OCI-LY1 (cell line): ENCODE measurements at regions not wholly inside any gene's neighbourhood (a gene's known extent, or its start where the extent isn't known, plus 50 kb on each side); places are given as distances from the start of the nearest gene placed in this dataset.

Source experiments
- H2AFZ ChIP-seq: fragments of 200-600 bp; sonication (generic), shearing (Covaris generic); 2 replicates; pipeline ENCODE4 v1.6.0; 2014; ENCODE audit warnings: antibody characterized with exemption, mild to moderate bottlenecking, low read length
- H3F3A ChIP-seq: fragments of 200-600 bp; sonication (generic), shearing (Covaris generic); 2 replicates; pipeline ENCODE4 v1.6.0; 2014; ENCODE audit warnings: mild to moderate bottlenecking, antibody characterized with exemption, low read length, moderate library complexity; ENCODE audit not compliant: insufficient read depth
- H3K27ac ChIP-seq: fragments of 200-600 bp; sonication (generic); 2 replicates; pipeline ENCODE4 v1.5.1; 2014; ENCODE audit warnings: low read length, mixed run types, mild to moderate bottlenecking, low read depth; ENCODE audit not compliant: poor library complexity, severe bottlenecking
- H3K27me3 ChIP-seq: fragments of 200-600 bp; sonication (generic); 2 replicates; pipeline ENCODE4 v1.6.0; 2014; ENCODE audit warnings: antibody characterized with exemption, mild to moderate bottlenecking, low read length, moderate library complexity; ENCODE audit not compliant: insufficient read depth
- H3K36me3 ChIP-seq: fragments of 200-600 bp; sonication (generic); 2 replicates; pipeline ENCODE4 v1.6.1; 2014; ENCODE audit warnings: mild to moderate bottlenecking, antibody characterized with exemption, low read length, moderate library complexity, mixed read lengths; ENCODE audit not compliant: insufficient read depth
- H3K4me1 ChIP-seq: fragments of 200-600 bp; sonication (generic); 2 replicates; pipeline ENCODE4 v1.5.1; 2014; ENCODE audit warnings: mild to moderate bottlenecking, low read length, moderate library complexity; ENCODE audit not compliant: insufficient read depth, severe bottlenecking
- H3K4me2 ChIP-seq: fragments of 200-600 bp; sonication (generic), shearing (Covaris generic); 2 replicates; pipeline ENCODE4 v1.6.1; 2014; ENCODE audit warnings: low read length
- H3K4me3 ChIP-seq: fragments of 200-600 bp; sonication (generic); 2 replicates; pipeline ENCODE4 v1.5.1; 2014; ENCODE audit warnings: low read length, low read depth, mild to moderate bottlenecking, mixed read lengths; ENCODE audit not compliant: poor library complexity, severe bottlenecking
- H3K79me2 ChIP-seq: fragments of 200-600 bp; shearing (Covaris generic); 2 replicates; pipeline ENCODE4 v1.6.1; 2016; ENCODE audit warnings: mixed run types, low read length, mixed read lengths; ENCODE audit not compliant: insufficient read depth
- H3K9ac ChIP-seq: fragments of 200-600 bp; sonication (generic), shearing (Covaris generic); 2 replicates; pipeline ENCODE4 v1.6.1; 2014; ENCODE audit warnings: mild to moderate bottlenecking, low read length, mixed read lengths
- H3K9me2 ChIP-seq: fragments of 200-600 bp; sonication (generic), shearing (Covaris generic); 2 replicates; pipeline ENCODE4 v1.6.1; 2014; ENCODE audit warnings: low read depth, mild to moderate bottlenecking, low read length, mixed read lengths
- H3K9me3 ChIP-seq: fragments of 200-600 bp; shearing (Covaris generic); 2 replicates; pipeline ENCODE4 v1.6.1; 2014; ENCODE audit warnings: low read length, mixed read lengths
- H4K20me1 ChIP-seq: fragments of 200-600 bp; sonication (generic), shearing (Covaris generic); 2 replicates; pipeline ENCODE4 v1.6.0; 2016; ENCODE audit warnings: mild to moderate bottlenecking, low read length; ENCODE audit not compliant: insufficient read depth
- EZH2 ChIP-seq: fragments of 200-600 bp; sonication (generic), shearing (Covaris generic); IDR thresholded peaks from 2 replicates; pipeline ENCODE4 v1.8.0; 2017; ENCODE audit warnings: borderline replicate concordance, mixed run types, mild to moderate bottlenecking, antibody characterized with exemption, low read length, moderate library complexity, mixed read lengths
- TF ChIP-seq, protein P1 (sequence below): fragments of 200-600 bp; sonication (generic), shearing (Covaris generic); IDR thresholded peaks from 2 replicates; pipeline ENCODE4 v1.5.1; 2017; ENCODE audit warnings: mild to moderate bottlenecking, antibody characterized with exemption, low read length, moderate library complexity, mixed read lengths

DNA sequence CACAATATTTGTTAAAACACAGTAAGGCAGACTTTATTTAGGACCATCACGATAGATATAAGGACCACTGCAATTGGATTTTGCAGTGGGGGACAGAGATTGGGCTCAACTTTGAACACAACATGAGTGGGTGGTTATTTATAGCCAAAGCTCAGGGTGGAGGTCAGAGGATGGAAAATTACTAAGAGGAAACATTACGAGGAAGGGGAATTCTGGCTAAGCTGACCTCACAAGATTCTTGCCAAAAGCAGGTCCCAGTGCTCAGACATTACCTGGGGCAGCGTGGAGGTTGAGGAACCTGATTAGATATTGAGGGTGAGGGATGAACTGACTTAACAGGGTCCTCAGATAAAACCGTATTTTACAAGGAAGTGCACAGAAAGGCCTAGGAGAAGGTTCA, 88.9 kb upstream of the NBEA start:
- Histone ChIP-seq H2AFZ (no peak overlapping the region), H3K27ac (no peak overlapping the region)
- no peak for TF ChIP-seq EZH2
- TF ChIP-seq, protein P1, sequence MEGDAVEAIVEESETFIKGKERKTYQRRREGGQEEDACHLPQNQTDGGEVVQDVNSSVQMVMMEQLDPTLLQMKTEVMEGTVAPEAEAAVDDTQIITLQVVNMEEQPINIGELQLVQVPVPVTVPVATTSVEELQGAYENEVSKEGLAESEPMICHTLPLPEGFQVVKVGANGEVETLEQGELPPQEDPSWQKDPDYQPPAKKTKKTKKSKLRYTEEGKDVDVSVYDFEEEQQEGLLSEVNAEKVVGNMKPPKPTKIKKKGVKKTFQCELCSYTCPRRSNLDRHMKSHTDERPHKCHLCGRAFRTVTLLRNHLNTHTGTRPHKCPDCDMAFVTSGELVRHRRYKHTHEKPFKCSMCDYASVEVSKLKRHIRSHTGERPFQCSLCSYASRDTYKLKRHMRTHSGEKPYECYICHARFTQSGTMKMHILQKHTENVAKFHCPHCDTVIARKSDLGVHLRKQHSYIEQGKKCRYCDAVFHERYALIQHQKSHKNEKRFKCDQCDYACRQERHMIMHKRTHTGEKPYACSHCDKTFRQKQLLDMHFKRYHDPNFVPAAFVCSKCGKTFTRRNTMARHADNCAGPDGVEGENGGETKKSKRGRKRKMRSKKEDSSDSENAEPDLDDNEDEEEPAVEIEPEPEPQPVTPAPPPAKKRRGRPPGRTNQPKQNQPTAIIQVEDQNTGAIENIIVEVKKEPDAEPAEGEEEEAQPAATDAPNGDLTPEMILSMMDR, result no peak

GRCh38 chr13:34857558-34858325, 84.3 kb upstream of the NBEA start:
- Histone ChIP-seq H2AFZ (no peak overlapping the region), H3K9ac (no peak overlapping the region), H3K27me3 (no peaks in the 10 kb centered on the region), H3K36me3 (no peaks in the 10 kb centered on the region), H3K9me3 (no peaks in the 10 kb centered on the region), H3K27ac (no peak overlapping the region), H4K20me1 (no peaks in the 10 kb centered on the region), H3K9me2 (no peaks in the 10 kb centered on the region), H3K79me2 (no peaks in the 10 kb centered on the region), H3K4me3 (no peak overlapping the region), H3F3A (no peaks in the 10 kb centered on the region), H3K4me1 (no peaks in the 10 kb centered on the region), H3K4me2 (no peak overlapping the region)
- TF ChIP-seq EZH2, result no peak
- TF ChIP-seq, protein P1, result no peak

More for the DNA sequence above, 88.9 kb upstream of the NBEA start:
- Histone ChIP-seq H3K4me2 (no peak overlapping the region), H3K4me3 (no peak overlapping the region), H3K9me2 (no peaks in the 10 kb centered on the region), H3K9ac (no peak overlapping the region), H3K9me3 (no peaks in the 10 kb centered on the region), H3K27me3 (no peaks in the 10 kb centered on the region), H4K20me1 (no peaks in the 10 kb centered on the region), H3F3A (no peaks in the 10 kb centered on the region), H3K4me1 (no peaks in the 10 kb centered on the region), H3K36me3 (no peaks in the 10 kb centered on the region), H3K79me2 (no peaks in the 10 kb centered on the region)

DNA sequence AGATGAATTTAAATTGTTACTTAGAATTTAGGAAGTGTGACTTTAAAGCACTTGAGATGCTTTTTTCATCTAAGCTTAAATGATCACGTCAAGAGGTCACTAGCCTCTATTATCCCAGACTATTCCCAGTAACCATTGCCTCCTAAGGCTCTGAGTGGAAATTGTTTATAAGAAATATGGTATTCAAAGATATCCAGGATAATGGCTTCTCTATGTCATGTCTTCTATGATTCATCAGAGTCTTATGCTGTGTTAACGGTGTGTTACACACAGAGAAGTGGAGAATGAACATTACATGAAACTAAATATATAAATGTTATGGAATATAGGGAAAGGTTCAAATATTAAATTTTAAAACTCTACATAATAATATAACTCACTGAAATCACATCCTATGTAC, 79.8 kb upstream of the NBEA start:
- H3K27ac ChIP-seq, result no peak overlapping the region
- H4K20me1 ChIP-seq, result no peaks in the 10 kb centered on the region
- no peaks in the 10 kb centered on the region for H3K27me3 ChIP-seq
- H3K4me1 ChIP-seq, result no peaks in the 10 kb centered on the region
- H3K9me3 ChIP-seq, result no peaks in the 10 kb centered on the region
- no peaks in the 10 kb centered on the region for H3K79me2 ChIP-seq
- H3K9ac ChIP-seq, result no peak overlapping the region
- no peak overlapping the region for H3K4me3 ChIP-seq
- H3K4me2 ChIP-seq, result no peak overlapping the region
- H3F3A ChIP-seq, result no peaks in the 10 kb centered on the region
- TF ChIP-seq, protein P1, result no peak
- no peak for TF ChIP-seq EZH2
- H3K9me2 ChIP-seq, result no peaks in the 10 kb centered on the region
- no peaks in the 10 kb centered on the region for H3K36me3 ChIP-seq
- no peak overlapping the region for H2AFZ ChIP-seq
